ENCODE measurements at regions not wholly inside any gene's neighbourhood (a gene's known extent, or its start where the extent isn't known, plus 50 kb on each side); places are given as distances from the start of the nearest gene placed in this dataset.

DNA sequence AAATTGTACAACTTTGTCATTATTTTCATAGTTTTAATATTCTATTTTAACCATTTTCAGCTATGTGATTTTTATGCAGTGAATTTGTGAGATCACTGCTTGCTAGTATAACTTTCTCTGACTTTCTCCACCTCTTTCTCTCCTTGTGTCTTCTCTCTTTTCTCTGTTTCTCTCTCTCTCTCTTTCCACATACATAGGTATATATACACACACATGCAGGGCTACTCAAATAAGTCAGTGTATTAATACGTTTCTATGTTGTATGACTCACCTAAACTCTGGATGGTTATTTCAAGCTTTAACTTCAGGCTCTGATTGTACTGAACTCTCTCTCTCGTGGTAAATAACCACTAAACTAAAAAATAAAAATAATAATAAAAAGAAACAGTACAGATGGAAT is 1389.3 kb upstream of the ALCAM start:
- H3K27ac ChIP-seq (ENCODE audit: low read depth in 2 of 2, low read length in 2 of 2), result no peak overlapping the region
- DNase-seq (no peak), FAIRE-seq (no peak)
- intact Hi-C loops (cut with DNase I), result no loop called here
- H3K9ac ChIP-seq (ENCODE audit: low read length in 3 of 3), result no peak overlapping the region
- H3K36me3 ChIP-seq (ENCODE audit: control insufficient read depth in 2 of 3, insufficient read depth in 3 of 3, low read length in 3 of 3), result no peaks in the 10 kb centered on the region
- TF ChIP-seq, protein P1, sequence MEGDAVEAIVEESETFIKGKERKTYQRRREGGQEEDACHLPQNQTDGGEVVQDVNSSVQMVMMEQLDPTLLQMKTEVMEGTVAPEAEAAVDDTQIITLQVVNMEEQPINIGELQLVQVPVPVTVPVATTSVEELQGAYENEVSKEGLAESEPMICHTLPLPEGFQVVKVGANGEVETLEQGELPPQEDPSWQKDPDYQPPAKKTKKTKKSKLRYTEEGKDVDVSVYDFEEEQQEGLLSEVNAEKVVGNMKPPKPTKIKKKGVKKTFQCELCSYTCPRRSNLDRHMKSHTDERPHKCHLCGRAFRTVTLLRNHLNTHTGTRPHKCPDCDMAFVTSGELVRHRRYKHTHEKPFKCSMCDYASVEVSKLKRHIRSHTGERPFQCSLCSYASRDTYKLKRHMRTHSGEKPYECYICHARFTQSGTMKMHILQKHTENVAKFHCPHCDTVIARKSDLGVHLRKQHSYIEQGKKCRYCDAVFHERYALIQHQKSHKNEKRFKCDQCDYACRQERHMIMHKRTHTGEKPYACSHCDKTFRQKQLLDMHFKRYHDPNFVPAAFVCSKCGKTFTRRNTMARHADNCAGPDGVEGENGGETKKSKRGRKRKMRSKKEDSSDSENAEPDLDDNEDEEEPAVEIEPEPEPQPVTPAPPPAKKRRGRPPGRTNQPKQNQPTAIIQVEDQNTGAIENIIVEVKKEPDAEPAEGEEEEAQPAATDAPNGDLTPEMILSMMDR (IDR thresholded peaks at IDR 0.05; ENCODE audit: borderline replicate concordance, extremely low read depth, insufficient read depth), result no peak
- no peak overlapping the region for H3K4me3 ChIP-seq (ENCODE audit: low read length in 3 of 3)
- H3K27me3 ChIP-seq (ENCODE audit: control insufficient read depth, insufficient read depth, low read length), result no peaks in the 10 kb centered on the region
- no peaks in the 10 kb centered on the region for H3K9me3 ChIP-seq (ENCODE audit: control insufficient read depth in 2 of 3, insufficient read depth in 1 of 3, low read length in 3 of 3)
- no peaks in the 10 kb centered on the region for H3K4me1 ChIP-seq (ENCODE audit: control insufficient read depth in 2 of 3, insufficient read depth in 2 of 3, low read depth in 1 of 3, low read length in 3 of 3)

DNA sequence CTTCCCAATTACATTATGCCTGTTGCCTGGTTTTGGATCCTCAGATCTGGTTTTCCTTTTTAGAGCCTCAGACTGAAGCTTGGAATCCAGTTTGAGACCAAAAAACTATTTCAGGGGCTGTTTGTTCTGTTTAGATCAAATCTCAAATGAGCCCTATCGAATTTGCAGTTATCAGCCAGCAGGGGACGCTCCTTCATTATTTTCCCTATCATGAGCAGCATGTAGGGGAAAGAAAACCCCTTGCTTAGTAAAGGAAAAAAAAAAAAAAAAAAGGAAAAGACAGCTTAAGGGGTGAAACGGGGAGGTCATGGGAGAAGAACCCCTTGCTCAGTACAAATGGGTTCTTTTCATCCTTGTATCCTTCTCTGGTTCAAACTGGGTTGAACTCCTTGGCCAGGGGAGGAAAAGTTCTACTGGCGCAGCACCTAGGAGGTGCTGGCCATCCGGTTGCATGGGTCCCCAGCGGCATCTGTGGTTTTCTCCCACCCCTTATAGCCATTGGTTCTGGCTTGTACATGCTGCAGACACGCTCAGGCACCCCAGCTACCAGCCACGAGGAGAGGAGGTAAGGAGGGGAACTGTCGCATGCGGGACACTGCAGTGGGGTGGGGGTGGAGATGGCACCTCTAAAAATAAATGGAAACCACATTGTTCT is 1375.1 kb upstream of the ALCAM start:
- Histone ChIP-seq H3K27ac (ENCODE audit: low read depth in 2 of 2, low read length in 2 of 2) (no peak overlapping the region), H3K4me3 (ENCODE audit: low read length in 3 of 3) (no peak overlapping the region), H3K4me1 (ENCODE audit: control insufficient read depth in 2 of 3, insufficient read depth in 2 of 3, low read depth in 1 of 3, low read length in 3 of 3) (no peaks in the 10 kb centered on the region), H3K36me3 (ENCODE audit: control insufficient read depth in 2 of 3, insufficient read depth in 3 of 3, low read length in 3 of 3) (no peaks in the 10 kb centered on the region), H3K9me3 (ENCODE audit: control insufficient read depth in 2 of 3, insufficient read depth in 1 of 3, low read length in 3 of 3) (no peaks in the 10 kb centered on the region), H3K9ac (ENCODE audit: low read length in 3 of 3) (no peak overlapping the region), H3K27me3 (ENCODE audit: control insufficient read depth, insufficient read depth, low read length) (no peaks in the 10 kb centered on the region)
- TF ChIP-seq, protein P1 (IDR thresholded peaks at IDR 0.05; ENCODE audit: borderline replicate concordance, extremely low read depth, insufficient read depth), result no peak
- intact Hi-C loops (cut with DNase I), result no loop called here
- no peak for FAIRE-seq
- DNase-seq, result peak in 1 of 5 donors; percentile 30

DNA sequence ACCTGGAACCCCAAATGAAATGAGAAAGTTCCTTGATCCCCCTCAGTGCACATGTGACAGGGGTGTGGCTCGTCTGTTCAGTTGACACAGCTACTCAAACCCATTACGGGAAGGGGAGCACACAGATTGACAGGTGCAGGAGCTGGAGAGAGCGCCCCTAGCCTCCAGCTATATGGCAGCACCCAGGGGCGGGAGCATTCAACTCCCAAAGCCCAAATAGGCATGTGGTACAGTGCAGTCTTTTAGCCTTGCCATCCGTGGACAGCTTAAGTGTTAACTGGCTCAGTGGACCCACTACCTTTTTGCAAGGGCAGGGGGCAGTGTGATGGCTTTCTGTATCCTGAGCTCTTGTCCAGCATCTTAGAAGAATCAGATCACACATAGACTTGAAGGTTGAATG is 1374.2 kb upstream of the ALCAM start:
- H3K27me3 ChIP-seq (ENCODE audit: control insufficient read depth, insufficient read depth, low read length), result no peaks in the 10 kb centered on the region
- intact Hi-C loops (cut with DNase I), result no loop called here
- H3K36me3 ChIP-seq (ENCODE audit: control insufficient read depth in 2 of 3, insufficient read depth in 3 of 3, low read length in 3 of 3), result no peaks in the 10 kb centered on the region
- FAIRE-seq (no peak), DNase-seq (no peak)
- no peaks in the 10 kb centered on the region for H3K4me1 ChIP-seq (ENCODE audit: control insufficient read depth in 2 of 3, insufficient read depth in 2 of 3, low read depth in 1 of 3, low read length in 3 of 3)
- TF ChIP-seq, protein P1 (IDR thresholded peaks at IDR 0.05; ENCODE audit: borderline replicate concordance, extremely low read depth, insufficient read depth), result no peak
- H3K9ac ChIP-seq (ENCODE audit: low read length in 3 of 3), result no peak overlapping the region
- H3K27ac ChIP-seq (ENCODE audit: low read depth in 2 of 2, low read length in 2 of 2), result no peak overlapping the region
- H3K9me3 ChIP-seq (ENCODE audit: control insufficient read depth in 2 of 3, insufficient read depth in 1 of 3, low read length in 3 of 3), result no peaks in the 10 kb centered on the region
- H3K4me3 ChIP-seq (ENCODE audit: low read length in 3 of 3), result no peak overlapping the region

DNA sequence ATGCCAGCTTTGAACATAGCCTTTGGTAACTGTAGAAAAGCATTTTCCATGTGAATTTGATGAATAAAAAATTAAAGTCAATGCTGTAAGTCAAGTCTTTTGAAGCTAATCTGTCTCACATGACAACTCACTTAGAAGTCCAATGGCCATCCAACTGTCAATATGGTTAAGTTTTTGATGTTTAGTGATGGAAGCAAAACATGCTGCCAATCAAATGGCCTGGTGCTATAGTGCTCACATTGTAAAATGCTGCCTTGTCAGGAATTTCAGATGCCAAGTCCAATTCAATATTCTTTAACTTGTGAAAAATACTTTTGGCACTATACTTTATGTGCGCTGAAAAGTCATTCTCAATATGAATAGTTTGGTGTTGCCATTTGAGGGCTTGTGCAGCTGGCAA is 1361.8 kb upstream of the ALCAM start:
- FAIRE-seq (no peak), DNase-seq (no peak)
- Histone ChIP-seq H3K9me3 (ENCODE audit: control insufficient read depth in 2 of 3, insufficient read depth in 1 of 3, low read length in 3 of 3) (no peaks in the 10 kb centered on the region), H3K27ac (ENCODE audit: low read depth in 2 of 2, low read length in 2 of 2) (no peak overlapping the region), H3K4me1 (ENCODE audit: control insufficient read depth in 2 of 3, insufficient read depth in 2 of 3, low read depth in 1 of 3, low read length in 3 of 3) (no peaks in the 10 kb centered on the region), H3K4me3 (ENCODE audit: low read length in 3 of 3) (no peak overlapping the region), H3K9ac (ENCODE audit: low read length in 3 of 3) (no peak overlapping the region), H3K36me3 (ENCODE audit: control insufficient read depth in 2 of 3, insufficient read depth in 3 of 3, low read length in 3 of 3) (no peaks in the 10 kb centered on the region), H3K27me3 (ENCODE audit: control insufficient read depth, insufficient read depth, low read length) (no peaks in the 10 kb centered on the region)
- TF ChIP-seq, protein P1 (IDR thresholded peaks at IDR 0.05; ENCODE audit: borderline replicate concordance, extremely low read depth, insufficient read depth), result no peak
- intact Hi-C loops (cut with DNase I), result no loop called here
